ENCODE measurements at regions not wholly inside any gene's neighbourhood (a gene's known extent, or its start where the extent isn't known, plus 50 kb on each side); places are given as distances from the start of the nearest gene placed in this dataset.
"Not testable (repeated sequence)": the region's sequence is repeated elsewhere in the genome, so short reads cannot be mapped to it uniquely, and the experiment has no call there.

- DNase-seq: no peak
Measured at GRCh38 chr3:75248974-75249373, 415.2 kb upstream of the FRG2C start.

- peak in 1 of 2 experiments; percentile 6 for DNase-seq
Measured at GRCh38 chr3:75254685-75255084, 409.4 kb upstream of the FRG2C start.

- peak; percentile 3 to 9 for DNase-seq
Measured at GRCh38 chr3:75258825-75259683, 405.1 kb upstream of the FRG2C start.

GRCh38 chr3:75260975-75261374 is 403.2 kb upstream of the FRG2C start:
- DNase-seq: not testable (repeated sequence)

- DNase-seq: no peak
Measured at GRCh38 chr3:75262661-75263060, 401.5 kb upstream of the FRG2C start.

- no peak for DNase-seq
Measured at GRCh38 chr3:75265897-75266296, 398.2 kb upstream of the FRG2C start.

GRCh38 chr3:75268576-75268975 is 395.6 kb upstream of the FRG2C start:
- DNase-seq: not testable (repeated sequence)

- DNase-seq: not testable (repeated sequence)
Measured at GRCh38 chr3:75272237-75272636, 391.9 kb upstream of the FRG2C start.

GRCh38 chr3:75272691-75273090 is 391.4 kb upstream of the FRG2C start:
- no peak for DNase-seq

GRCh38 chr3:75285531-75286148 is 378.5 kb upstream of the FRG2C start:
- not testable (repeated sequence) for DNase-seq

- DNase-seq: not testable (repeated sequence)
Measured at GRCh38 chr3:75288972-75289574, 375.1 kb upstream of the FRG2C start.

- peak in 1 of 2 experiments; percentile 6 for DNase-seq
Measured at GRCh38 chr3:75294124-75294523, 370.0 kb upstream of the FRG2C start.

GRCh38 chr3:75295013-75295412 is 369.1 kb upstream of the FRG2C start:
- DNase-seq: no peak

- no peak for DNase-seq
Measured at GRCh38 chr3:75296858-75297257, 367.3 kb upstream of the FRG2C start.

GRCh38 chr3:75300606-75301005 is 363.5 kb upstream of the FRG2C start:
- DNase-seq: no peak

GRCh38 chr3:75301050-75301449 is 363.1 kb upstream of the FRG2C start:
- DNase-seq: not testable (repeated sequence)

- peak in 1 of 2 experiments; percentile 42 for DNase-seq
Measured at GRCh38 chr3:75303741-75304140, 360.4 kb upstream of the FRG2C start.

GRCh38 chr3:75305901-75306300 is 358.2 kb upstream of the FRG2C start:
- DNase-seq: no peak

- DNase-seq: not testable (repeated sequence)
Measured at GRCh38 chr3:75311306-75311705, 352.8 kb upstream of the FRG2C start.

GRCh38 chr3:75312469-75312868 is 351.7 kb upstream of the FRG2C start:
- DNase-seq: not testable (repeated sequence)

GRCh38 chr3:75319776-75320175 is 344.4 kb upstream of the FRG2C start:
- DNase-seq: not testable (repeated sequence)

- DNase-seq: no peak
Measured at GRCh38 chr3:75320369-75320768, 343.8 kb upstream of the FRG2C start.

- no peak for DNase-seq
Measured at GRCh38 chr3:75321060-75321459, 343.1 kb upstream of the FRG2C start.

GRCh38 chr3:75323936-75324335 is 340.2 kb upstream of the FRG2C start:
- not testable (repeated sequence) for DNase-seq

Data from NCI-H2081 (cell line).